Renal cortex interstitium (tissue), 11 donors: ENCODE measurements at regions not wholly inside any gene's neighbourhood (a gene's known extent, or its start where the extent isn't known, plus 50 kb on each side); places are given as distances from the start of the nearest gene placed in this dataset.
A peak's percentile ranks its signal among the peaks of the same experiment; 100 is the strongest.

Experiments used
- DNase-seq, 11 donors: peaks; one replicate each; pipeline ENCODE4 v3.0.0-alpha.2; 2013; ENCODE audit warnings: low read depth in 9 of 11, low spot score in 4 of 11; ENCODE audit errors: extremely low read depth in 1 of 11

DNA sequence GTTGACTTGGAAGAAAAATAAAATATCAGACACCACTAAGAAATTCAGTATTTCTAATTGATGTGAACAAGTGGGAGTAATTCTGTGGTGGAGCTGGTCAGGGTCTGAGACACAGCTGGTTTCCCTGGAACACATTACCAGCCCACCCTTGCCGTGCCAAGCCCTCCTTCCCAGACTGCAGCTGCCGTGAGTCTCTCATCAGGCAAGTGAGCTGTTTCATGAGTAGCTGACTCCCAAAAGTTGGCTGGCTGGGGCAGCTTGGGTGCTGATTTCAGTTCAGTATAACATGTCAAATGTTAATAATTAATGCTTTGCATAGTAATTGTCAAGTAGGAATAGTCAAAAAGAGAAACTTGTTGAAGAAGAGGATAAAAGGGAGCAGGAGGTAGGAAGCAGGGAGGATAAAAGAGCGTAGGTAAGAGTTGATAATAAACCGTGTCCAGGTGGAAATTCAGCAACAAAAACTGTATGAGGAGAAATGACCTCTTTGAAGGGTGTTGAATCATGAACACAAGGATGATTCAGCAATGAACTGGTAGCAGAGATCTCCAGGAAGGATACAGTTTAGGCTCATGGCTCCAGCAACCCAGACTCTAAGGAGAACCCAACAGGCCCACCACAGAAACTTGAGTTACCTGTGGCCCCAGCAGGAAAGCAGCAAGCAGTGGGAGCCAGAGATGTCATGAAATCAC is 110.9 kb upstream of the SSTR4 start:
- DNase-seq = no peak

- no peak for DNase-seq
These were observed 110.0 kb upstream of the SSTR4 start for GRCh38 chr20:22924949-22925612.

DNA sequence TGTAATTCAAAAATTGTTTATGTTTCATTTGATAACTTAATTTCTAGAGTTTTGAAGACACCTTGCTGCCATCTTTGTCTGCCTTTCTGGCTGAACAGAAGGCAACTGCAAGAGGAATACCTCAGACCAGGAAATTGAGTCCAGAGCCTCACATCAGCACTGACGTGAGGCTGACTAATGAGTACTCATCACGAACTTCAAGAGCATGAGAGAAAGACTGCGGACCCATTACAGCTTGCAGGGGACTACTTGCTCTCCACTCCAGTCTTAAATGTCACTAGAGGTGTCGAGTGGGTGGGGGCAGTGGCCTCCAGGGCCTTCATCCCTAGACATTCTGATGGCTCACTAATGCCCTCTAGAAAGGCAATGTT is 109.5 kb upstream of the SSTR4 start:
- DNase-seq = no peak

GRCh38 chr20:22927537-22927936 is 107.6 kb upstream of the SSTR4 start:
- DNase-seq = no peak

DNA sequence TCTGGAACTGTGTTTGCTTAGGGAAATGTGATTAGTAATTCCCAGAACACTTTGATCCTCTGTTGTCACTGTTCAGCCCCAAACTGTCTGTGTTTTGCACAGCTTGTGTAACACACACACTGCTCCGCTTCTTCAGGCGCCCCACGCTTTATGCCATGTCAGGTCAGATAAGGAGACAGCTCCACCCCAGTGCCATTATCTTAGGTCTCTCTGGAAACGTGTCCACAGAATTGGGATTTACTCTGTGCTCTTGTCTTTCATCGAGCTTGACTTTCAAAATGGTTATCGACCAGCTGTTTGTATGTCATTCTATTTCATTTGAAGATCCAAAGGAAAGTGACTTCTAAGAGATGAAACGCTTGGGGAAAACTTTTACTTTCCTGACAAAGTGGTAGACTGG is 106.4 kb upstream of the SSTR4 start:
- no peak for DNase-seq

DNA sequence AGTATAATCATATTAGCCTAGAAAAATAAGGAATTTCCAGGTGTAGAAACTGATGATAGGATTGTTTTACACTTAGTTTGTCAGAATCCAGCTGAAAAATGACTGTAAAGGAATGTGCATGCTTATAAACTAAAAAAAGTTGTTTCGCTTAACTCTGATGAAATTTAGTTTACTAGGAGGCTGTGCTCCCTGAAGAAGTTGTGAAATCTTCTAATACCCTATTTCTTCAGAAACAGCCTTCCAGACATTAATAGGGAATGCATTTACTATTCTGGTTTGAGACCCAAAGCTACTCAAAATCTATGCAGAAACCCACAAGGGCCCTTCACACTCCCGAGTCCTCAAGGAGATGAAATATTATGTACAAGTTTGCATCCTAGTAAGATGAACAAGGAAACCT is 105.5 kb upstream of the SSTR4 start:
- no peak for DNase-seq

DNA sequence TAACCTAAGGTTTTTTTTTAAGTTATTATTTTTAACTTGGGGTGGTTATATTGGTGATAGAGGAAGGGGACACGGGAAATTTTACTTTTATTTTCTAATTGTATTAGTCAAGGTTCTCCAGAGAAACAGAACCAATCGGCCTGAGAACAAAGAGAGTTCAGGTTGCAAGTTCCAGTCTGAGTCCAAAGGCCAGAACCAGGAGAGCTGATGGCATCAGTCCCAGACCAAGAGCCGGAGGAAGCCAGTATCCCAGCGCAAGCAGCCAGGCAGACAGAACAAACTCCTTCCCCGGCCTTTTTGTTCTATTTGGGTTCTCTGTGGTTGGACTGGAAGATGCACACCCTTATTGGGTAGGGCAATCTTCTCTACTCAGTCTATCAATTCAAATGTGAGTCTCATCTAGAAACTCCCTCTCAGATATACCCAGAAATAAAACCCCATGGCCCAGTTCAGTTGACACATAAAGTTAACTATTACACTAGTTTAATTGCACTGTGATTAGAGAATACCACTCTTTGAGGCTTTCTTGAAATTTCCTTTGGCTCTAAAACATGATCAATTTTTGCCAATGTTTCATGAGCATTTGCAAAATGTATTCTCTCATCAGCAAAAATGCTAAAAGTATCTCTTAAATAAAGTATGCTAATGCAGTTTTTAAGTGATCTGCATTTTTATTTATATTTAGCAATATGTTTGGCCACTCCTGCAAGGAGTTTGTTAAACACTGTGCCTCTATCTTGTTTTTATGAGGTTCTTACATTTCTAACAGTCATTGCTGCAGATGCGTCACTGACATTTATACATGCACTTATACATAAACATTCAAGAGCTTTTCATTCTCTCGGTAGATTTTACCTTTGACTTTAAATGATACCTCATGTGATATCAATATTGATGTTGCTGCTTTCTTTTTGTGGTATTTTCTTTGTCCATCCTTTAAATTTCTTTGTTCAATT is 103.2 kb upstream of the SSTR4 start:
- no peak for DNase-seq

GRCh38 chr20:22939181-22939580 is 95.9 kb upstream of the SSTR4 start:
- DNase-seq = no peak

- DNase-seq = no peak
These were observed 94.8 kb upstream of the SSTR4 start for GRCh38 chr20:22940350-22940749.

DNA sequence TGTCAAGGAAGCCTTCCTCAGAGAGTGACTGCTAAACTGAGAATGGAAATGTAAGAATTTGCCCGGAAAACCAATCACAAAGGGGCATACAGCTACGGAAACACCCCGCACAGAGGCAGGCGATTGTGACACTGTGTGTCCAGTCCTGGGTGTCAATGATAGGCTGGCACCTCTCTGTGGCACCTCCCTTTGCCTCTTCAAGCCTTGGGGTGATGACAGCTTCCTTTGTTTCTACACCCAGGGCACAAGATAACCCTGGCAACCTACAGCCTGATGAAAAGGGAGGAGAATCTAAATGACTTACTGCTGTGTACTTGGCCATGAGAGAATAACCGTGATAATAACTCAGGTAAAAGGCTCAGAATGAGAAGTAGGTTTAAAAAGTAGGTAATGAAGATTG is 93.6 kb upstream of the SSTR4 start:
- DNase-seq = no peak

DNA sequence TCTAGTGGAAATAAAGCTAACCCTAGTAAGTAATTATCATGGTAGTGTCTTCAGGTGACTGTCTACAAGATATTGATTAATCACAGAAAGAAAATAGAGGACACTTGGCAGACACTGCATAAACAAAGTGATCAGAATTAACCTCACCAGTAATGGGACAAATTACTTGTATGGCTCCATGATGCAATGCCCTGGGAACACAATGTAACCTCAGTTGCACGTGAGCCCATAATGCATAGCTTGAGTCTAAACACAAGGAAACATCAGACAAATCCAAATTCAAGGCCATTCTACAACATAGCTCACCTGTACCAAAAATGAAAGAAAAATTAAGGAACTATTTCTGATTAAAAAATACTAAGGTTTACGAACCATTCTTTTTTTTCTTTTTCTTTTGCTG is 92.4 kb upstream of the SSTR4 start:
- DNase-seq = no peak

GRCh38 chr20:22944062-22944461 is 91.0 kb upstream of the SSTR4 start:
- peak in 1 of 11 donors; percentile 8 for DNase-seq

DNA sequence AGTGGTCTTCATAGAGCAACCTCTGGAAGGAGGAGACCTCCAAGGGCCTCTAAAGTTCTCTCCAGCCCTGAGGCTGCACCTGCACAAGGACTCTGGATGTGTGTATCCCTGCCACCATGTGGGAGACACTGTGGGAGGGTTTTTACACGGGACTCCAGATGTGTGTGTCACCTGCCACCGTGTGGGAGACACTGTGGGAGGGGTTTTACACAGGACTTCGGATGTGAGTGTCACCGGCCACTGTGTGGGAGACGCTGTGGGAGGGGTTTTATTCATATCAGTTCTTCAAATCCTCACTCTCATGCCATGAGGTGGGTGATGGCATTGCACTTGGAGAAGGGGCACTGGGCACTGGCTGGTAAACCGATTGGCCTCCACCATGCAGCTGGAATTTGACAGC is 90.2 kb upstream of the SSTR4 start:
- no peak for DNase-seq

DNA sequence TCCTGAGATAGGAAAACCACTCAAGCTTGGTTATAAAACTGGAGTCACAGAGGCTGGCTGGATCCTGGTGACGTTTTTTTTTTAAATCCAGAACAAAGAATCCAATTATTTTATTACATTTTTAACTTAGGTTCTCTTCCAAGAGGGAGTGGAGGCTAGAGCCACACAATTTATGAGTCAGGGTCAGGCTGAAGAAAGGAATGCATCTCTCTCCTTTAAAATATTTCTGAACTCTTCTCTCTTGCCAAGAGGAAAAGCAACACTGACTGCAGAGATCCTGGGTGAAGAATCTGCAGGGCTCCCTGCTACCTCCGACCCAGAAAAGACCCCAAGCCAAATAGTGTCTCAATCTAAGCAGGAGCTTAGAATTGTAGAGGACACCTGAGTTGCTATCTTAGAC is 88.5 kb upstream of the SSTR4 start:
- no peak for DNase-seq

DNA sequence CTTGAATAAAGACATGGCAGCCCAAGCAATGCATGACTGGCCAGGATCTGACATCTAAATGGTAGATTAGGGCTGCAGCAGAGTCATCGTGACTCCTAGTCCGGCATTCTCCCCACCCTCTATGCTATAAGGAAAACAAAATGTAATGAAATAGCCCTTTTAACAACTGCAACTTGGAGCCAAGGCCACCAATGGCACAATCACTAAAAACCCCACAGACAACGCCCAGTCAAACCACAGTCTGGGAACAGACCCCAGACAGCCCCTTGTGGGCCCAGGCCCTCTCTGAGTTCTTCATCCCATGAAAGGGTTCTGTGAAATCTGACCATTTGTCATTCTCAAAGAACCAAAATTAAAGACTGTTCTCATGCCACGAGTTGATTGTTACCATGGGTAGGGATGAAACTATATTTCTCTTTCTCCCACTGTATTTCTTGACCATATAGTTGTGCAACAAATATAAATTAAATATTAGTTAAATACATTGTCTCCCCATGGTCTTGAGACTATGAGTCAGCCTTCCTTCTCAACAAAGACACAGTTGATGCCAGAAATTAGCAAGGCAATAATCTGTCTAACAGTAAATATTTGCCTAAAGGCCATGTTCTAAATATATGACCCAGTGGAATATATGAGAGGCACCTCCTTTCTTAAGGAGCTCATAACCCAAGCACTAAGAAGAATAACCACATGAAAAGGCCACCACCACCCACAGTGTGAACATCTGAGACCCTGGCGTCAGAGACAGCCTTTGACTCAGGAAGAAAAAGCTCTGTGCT is 85.6 kb upstream of the SSTR4 start:
- DNase-seq = no peak

GRCh38 chr20:22951966-22952365 is 83.1 kb upstream of the SSTR4 start:
- no peak for DNase-seq

- no peak for DNase-seq
These were observed 80.5 kb upstream of the SSTR4 start for GRCh38 chr20:22954661-22955060.

DNA sequence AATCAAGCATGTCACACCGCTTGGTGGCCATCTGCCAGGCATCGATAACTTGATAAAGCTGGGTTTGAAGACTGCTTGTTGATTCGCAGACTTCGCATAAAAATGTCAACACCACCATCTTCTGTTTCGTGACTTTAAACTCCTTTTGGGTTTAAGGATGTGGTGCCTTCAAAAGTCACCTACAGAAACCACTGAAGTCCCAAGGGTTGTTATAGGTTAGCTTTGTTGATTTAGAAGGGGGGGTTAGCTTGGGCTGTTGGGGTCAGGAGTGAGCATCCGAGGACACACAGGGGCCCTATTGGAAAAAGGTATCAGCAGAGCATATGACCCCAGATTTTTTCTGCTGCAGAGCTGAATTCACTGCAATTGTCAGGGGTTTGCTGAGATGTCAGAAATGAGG is 76.7 kb upstream of the SSTR4 start:
- no peak for DNase-seq
